ENCODE measurements at regions not wholly inside any gene's neighbourhood (a gene's known extent, or its start where the extent isn't known, plus 50 kb on each side); places are given as distances from the start of the nearest gene placed in this dataset.
"Not testable (repeated sequence)": the region's sequence is repeated elsewhere in the genome, so short reads cannot be mapped to it uniquely, and the experiment has no call there.

GRCh38 chr1:207243442-207244408, 77.8 kb upstream of the CD55 start:
- no peak for DNase-seq (ENCODE audit: low spot score)

DNA sequence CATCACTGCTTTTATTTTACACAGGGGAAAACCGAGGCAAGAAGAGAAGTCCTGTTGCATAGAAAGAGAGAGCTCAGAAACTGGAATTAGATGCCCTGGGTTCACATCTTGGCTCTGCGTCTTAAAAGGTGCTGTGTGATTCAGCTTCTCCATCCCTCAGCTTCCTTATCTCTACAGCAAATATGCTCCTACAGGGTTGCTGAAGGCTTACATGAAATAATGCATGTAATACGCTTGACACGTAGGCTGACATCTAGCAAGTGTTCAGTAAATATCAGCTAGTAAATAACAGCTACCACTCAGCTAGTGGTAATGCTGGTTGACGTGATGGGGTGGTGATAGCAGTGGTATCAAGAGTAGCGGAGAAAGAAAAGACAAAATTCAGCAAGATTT, 77.1 kb upstream of the CD55 start:
- no peak for DNase-seq (ENCODE audit: low spot score)

GRCh38 chr1:207245124-207245523, 76.4 kb upstream of the CD55 start:
- no peak for DNase-seq (ENCODE audit: low spot score)

GRCh38 chr1:207248544-207249198, 72.8 kb upstream of the CD55 start:
- no peak for DNase-seq (ENCODE audit: low spot score)

GRCh38 chr1:207250431-207250830, 71.0 kb upstream of the CD55 start:
- DNase-seq (ENCODE audit: low spot score), result no peak

DNA sequence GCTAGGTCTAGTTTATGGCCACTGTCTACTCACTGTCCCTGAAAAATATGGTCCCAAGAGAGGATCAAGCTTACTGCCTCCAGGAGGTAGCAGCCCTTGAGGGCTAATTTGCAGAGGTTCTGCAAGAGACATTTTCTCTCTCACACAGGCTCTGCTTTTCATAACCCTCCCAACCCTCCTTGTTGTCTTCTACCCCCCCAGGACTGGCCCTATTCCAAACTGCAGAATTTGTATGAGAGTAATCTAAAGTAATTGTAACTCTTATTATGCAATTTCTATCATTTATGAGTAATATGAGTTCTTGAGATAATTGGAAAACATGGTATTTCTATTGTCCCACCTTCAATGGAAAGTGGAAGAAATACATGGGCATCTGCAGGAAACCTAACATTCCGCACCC, 70.4 kb upstream of the CD55 start:
- no peak for DNase-seq (ENCODE audit: low spot score)

DNA sequence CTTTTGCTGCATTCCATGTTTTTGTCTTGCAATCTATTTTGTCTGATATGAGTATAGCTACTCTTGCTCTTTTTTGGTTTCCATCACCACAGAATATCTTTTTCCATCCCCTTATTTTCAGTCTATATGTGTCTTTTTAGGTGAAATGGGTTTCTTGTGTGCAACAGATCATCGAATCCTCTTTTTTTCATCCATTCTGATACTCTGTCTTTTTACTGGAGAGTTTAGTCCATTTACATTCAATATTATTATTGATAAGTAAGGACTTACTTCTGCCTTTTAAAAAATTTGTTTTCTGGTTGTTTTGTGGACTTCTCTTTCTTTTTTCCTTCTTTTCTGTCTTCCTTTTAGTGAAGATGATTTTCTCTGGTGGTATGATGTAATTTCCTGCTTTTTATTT, 64.6 kb upstream of the CD55 start:
- no peak for DNase-seq (ENCODE audit: low spot score)

DNA sequence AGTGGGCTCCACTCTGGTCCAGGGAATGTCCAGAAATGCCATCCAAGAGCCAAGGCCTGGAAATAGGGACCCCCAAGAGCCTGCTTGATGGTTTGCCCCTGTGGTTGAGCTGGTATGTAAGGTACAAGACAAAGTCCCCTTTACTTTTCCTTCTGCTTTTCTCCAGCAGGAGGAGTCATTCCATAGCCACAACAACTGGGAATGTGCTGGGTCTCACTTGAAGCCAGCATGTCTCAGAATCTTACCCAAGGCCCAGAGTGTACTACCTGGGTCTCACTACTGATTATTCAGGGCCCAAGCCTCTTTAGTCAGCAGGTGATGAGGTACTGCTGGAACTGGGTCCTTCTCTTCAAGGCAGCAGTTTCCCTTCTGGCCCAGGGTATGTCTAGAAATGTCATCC, 62.1 kb upstream of the CD55 start:
- DNase-seq (ENCODE audit: low spot score), result peak; percentile 19

DNA sequence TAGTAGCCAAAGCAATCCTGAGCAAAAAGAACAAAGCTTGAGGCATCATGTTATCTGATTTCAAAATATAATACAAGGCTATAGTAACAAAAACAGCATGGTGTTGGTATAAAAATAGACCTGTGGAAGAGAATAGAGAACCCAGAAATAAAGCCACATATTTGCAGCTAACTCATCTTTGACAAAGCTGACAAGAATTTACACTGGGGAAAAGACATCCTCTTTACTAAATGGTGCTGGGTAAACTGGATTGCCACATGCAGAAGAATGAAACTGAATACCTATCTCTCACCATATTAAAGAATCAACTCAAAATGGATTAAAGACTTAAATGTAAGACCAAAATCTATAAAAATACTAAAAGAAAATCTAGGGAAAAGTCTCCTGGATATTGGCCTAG, 59.5 kb upstream of the CD55 start:
- no peak for DNase-seq (ENCODE audit: low spot score)

- DNase-seq (ENCODE audit: low spot score), result not testable (repeated sequence)
These were observed 58.6 kb upstream of the CD55 start for GRCh38 chr1:207262891-207263290.

DNA sequence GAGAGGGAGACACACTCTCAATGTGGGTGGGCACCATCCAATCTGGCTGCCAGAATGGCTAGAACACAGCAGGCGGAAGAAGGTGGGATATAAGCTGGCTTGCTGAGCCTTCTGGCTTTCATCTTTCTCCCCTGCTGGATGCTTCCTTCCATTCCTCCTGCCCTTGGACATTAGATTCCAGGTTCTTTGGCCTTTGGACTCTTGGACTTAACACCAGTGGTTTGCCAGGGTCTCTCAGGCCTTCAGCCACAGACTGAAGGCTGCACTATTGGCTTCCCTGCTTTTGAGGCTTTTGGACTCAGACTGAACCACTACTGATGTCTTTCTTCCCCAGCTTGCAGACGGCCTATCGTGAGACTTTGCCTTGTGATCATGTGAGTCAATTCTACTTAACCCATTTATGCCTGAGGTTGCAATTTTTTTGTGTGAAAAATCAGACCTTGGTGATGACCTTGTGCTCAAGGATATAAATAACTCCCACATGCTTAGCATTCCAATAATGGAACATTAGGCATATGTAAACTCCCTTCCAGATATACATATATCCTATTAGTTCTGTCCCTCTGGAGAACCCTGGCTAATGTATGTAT, 56.7 kb upstream of the CD55 start:
- no peak for DNase-seq (ENCODE audit: low spot score)

GRCh38 chr1:207268337-207268736, 53.1 kb upstream of the CD55 start:
- DNase-seq (ENCODE audit: low spot score), result no peak

DNA sequence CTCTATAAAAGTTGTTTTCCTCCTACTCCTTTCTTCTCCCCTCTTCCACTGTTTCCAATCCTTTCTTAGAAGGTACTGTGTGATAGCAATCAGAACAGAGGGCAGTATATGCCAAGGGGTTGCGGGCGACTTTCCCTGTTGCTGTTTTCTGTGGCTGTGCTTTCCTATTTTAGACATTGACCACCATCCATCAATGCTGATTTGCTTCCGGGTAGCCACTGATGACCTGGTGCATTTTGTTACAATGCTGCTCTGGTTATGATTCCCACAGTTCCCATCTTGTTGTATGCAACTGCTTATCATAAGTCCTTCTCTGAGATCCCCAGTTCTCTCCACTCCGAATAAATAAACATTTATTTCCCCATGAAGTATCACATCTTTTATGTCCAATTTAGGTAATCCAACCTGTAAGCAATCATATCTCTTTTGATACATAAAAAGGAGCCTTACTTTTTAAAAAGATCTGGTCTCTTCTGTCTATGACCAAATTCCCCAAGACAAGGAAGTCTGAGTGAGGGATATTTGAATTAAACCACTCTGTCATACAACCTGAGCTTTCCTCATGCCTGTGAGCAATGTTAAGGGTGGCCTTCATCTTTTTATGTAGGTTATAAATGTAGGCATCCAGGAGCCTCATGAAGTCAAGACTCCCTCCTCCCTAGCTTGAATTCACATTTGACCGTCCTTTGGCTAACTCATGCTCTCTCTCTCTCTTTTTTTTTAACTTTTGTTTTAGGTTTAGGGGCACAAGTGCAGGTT, 52.5 kb upstream of the CD55 start:
- no peak for DNase-seq (ENCODE audit: low spot score)
